ENCODE measurements at regions not wholly inside any gene's neighbourhood (a gene's known extent, or its start where the extent isn't known, plus 50 kb on each side); places are given as distances from the start of the nearest gene placed in this dataset.

- ATAC-seq (ENCODE audit: low FRiP score in 2 of 2), result no peak
- no peak for DNase-seq
- TF ChIP-seq, protein P1, sequence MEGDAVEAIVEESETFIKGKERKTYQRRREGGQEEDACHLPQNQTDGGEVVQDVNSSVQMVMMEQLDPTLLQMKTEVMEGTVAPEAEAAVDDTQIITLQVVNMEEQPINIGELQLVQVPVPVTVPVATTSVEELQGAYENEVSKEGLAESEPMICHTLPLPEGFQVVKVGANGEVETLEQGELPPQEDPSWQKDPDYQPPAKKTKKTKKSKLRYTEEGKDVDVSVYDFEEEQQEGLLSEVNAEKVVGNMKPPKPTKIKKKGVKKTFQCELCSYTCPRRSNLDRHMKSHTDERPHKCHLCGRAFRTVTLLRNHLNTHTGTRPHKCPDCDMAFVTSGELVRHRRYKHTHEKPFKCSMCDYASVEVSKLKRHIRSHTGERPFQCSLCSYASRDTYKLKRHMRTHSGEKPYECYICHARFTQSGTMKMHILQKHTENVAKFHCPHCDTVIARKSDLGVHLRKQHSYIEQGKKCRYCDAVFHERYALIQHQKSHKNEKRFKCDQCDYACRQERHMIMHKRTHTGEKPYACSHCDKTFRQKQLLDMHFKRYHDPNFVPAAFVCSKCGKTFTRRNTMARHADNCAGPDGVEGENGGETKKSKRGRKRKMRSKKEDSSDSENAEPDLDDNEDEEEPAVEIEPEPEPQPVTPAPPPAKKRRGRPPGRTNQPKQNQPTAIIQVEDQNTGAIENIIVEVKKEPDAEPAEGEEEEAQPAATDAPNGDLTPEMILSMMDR (IDR thresholded peaks at IDR 0.05), result no peak
- TF ChIP-seq EP300 (IDR thresholded peaks at IDR 0.05) (no peak), POLR2AphosphoS5 (IDR thresholded peaks at IDR 0.05) (no peak), POLR2A (IDR thresholded peaks at IDR 0.05) (no peak)
- Histone ChIP-seq H3K4me3 (no peak overlapping the region), H3K36me3 (no peaks in the 10 kb centered on the region), H3K4me1 (peaks cover 55 to 73% (median 56%) of the 10 kb centered on the region in 4 donors), H3K27ac (peak overlapping the region; percentile 90 to 95 (median 91)), H3K9me3 (no peaks in the 10 kb centered on the region), H3K27me3 (no peaks in the 10 kb centered on the region)
- 57 to 70% methylated on average over 12 of the region's 12 CpGs for WGBS, 2 donors
These were observed 57.8 kb upstream of the TARBP1 start for GRCh38 chr1:234536741-234537140.

GRCh38 chr1:234535763-234536515, 57.0 kb upstream of the TARBP1 start:
- peak overlapping the region; percentile 90 to 95 (median 91) for H3K27ac ChIP-seq
- no peaks in the 10 kb centered on the region for H3K27me3 ChIP-seq
- H3K36me3 ChIP-seq, result no peaks in the 10 kb centered on the region
- TF ChIP-seq POLR2AphosphoS5 (IDR thresholded peaks at IDR 0.05) (peak; percentile 55 to 79), POLR2A (IDR thresholded peaks at IDR 0.05) (peak in 1 of 4 donors; percentile 35), EP300 (IDR thresholded peaks at IDR 0.05) (peak in 2 of 4 donors; percentile 70 to 85)
- TF ChIP-seq, protein P1 (IDR thresholded peaks at IDR 0.05), result no peak
- DNase-seq, result peak in 1 of 2 donors; percentile 81
- WGBS, 2 donors, result 39 to 46% methylated on average over 11 to 14 of the region's 14 CpGs
- peak; percentile 58 to 84 for ATAC-seq (ENCODE audit: low FRiP score in 2 of 2)
- peaks cover 55 to 81% (median 63%) of the 10 kb centered on the region in 4 donors for H3K4me1 ChIP-seq
- H3K9me3 ChIP-seq, result no peaks in the 10 kb centered on the region
- no peak overlapping the region for H3K4me3 ChIP-seq

DNA sequence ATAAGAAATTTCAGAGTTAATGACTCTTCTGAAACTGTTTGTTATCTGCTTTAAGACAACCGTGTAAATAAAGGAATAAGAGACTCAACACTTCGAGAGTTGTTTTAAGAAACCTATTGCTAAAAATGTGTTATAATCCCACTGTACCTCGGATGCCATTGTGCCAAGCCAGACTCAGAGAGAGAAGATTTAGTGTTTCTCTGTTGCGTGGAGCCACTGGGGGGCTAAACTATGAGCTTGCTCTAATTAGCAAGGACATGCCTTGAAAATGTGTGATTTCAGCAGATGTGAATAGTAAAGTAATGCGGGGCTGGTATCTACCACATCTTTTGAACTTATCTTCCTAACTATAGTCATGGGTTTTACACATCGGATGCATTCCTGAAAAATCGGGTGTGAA, 56.2 kb upstream of the TARBP1 start:
- H3K27me3 ChIP-seq, result no peaks in the 10 kb centered on the region
- TF ChIP-seq, protein P1 (IDR thresholded peaks at IDR 0.05), result no peak
- TF ChIP-seq POLR2A (IDR thresholded peaks at IDR 0.05) (no peak), EP300 (IDR thresholded peaks at IDR 0.05) (no peak), POLR2AphosphoS5 (IDR thresholded peaks at IDR 0.05) (no peak)
- H3K4me3 ChIP-seq, result no peak overlapping the region
- peaks cover 55 to 84% (median 67%) of the 10 kb centered on the region in 4 donors for H3K4me1 ChIP-seq
- ATAC-seq (ENCODE audit: low FRiP score in 2 of 2) (no peak), DNase-seq (no peak)
- H3K27ac ChIP-seq, result peak overlapping the region; percentile 90 to 95 (median 91)
- no peaks in the 10 kb centered on the region for H3K9me3 ChIP-seq
- H3K36me3 ChIP-seq, result no peaks in the 10 kb centered on the region
- WGBS, 2 donors, result 61 to 62% methylated on average over 7 of the region's 7 CpGs

DNA sequence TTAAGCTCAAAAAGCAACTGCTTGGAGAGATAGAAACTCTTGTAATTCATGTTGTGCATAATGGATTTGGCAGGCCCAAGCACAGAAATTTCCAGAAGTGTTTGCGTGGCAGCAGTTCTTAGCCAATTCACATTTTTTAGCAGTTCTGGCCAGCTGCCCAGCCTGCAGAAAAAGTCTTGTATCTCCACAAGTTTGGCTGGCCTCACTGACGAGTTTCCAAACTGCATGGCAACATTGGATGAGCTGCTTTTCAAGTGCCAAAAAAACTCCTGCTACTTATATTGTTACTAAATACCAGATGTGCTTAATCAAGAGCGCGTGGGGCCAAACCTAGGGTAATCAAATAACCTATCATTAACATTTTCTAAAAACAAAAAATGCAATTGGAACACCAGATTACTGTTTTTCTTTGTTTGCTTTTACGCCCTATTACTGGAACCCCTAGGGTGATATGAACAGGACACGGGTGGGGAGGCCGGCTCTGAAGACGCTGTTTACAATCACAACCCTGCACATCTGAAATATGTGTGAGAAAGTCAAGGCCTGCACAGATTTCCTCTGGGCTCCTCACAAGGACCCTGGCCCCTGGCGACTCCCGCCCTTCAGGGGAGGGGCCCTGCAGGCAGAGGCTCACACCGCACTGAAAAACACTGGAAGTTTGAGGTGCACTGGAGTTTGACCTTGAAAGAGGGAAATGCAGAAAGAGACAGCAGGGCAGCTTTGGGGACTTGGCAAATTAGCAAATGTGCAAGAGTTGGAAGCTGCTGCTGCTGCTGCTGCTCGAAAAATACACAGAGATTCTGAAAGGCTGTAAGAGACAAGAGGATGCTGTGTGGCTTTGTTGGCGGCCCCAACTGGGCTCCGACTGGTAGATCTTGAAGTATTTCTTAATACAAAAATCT, 55.2 kb upstream of the TARBP1 start:
- ATAC-seq (ENCODE audit: low FRiP score in 2 of 2), result peak; percentile 17 to 32
- peak; percentile 54 to 93 for DNase-seq
- H3K4me1 ChIP-seq, result peaks cover 57 to 85% (median 68%) of the 10 kb centered on the region in 4 donors
- H3K36me3 ChIP-seq, result no peaks in the 10 kb centered on the region
- peak overlapping the region; percentile 90 to 95 (median 91) for H3K27ac ChIP-seq
- no peaks in the 10 kb centered on the region for H3K9me3 ChIP-seq
- WGBS, 2 donors, result 40 to 50% methylated on average over 14 of the region's 14 CpGs
- no peak overlapping the region for H3K4me3 ChIP-seq
- H3K27me3 ChIP-seq, result no peaks in the 10 kb centered on the region
- TF ChIP-seq POLR2AphosphoS5 (IDR thresholded peaks at IDR 0.05) (peak; percentile 51 to 79), EP300 (IDR thresholded peaks at IDR 0.05) (peak in 2 of 4 donors; percentile 1 to 73)
- TF ChIP-seq, protein P1 (IDR thresholded peaks at IDR 0.05), result no peak

Data from upper lobe of left lung (tissue), 6 donors.